ENCODE measurements at regions not wholly inside any gene's neighbourhood (a gene's known extent, or its start where the extent isn't known, plus 50 kb on each side); places are given as distances from the start of the nearest gene placed in this dataset.
A peak's percentile ranks its signal among the peaks of the same experiment; 100 is the strongest.

DNA sequence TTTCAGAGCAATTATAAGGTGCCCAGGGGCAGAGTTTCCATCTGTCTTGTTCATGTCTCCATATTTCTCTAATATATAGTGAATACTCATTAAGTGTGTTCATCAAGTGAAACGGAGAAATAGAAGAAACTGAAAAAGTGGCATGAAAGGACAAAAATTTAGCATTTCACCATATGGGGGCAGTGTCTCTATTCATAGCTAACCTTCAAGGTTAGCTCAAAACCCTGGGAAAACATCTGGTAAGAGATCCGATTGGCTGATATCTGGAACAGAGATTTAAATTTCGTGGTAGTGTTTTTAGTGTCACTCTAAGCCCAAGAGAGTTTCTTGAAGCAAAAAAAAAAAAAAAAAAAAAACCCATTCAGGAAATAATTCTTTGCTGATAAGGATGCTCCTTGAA, 367.5 kb downstream of the DAD1 start:
- ChIA-PET CTCF (interaction anchor here (0.6 to 3.3 kb wide), 43 partner anchors 9 to 392 kb away, joined by 3 to 25 read pairs (median 4); no protein-coding TSS in a partner anchor), POLR2A (no interaction called here), SMC1A (ENCODE audit: uncharacterized antibody, unreplicated experiment) (interaction anchor here (0.6 to 1.8 kb wide), 11 partner anchors 13 to 197 kb away, joined by 3 to 6 read pairs (median 4); no protein-coding TSS in a partner anchor), RAD21 (ENCODE audit: unreplicated experiment) (interaction anchor here (0.6 to 1.8 kb wide), 15 partner anchors 20 to 359 kb away, joined by 3 to 10 read pairs (median 3); no protein-coding TSS in a partner anchor)
- Histone ChIP-seq H2AFZ (ENCODE audit: control insufficient read depth, low read depth, low read length) (no peak overlapping the region), H3K4me3 (no peak overlapping the region), H3K9ac (ENCODE audit: control insufficient read depth, insufficient read depth, low read length) (no peak overlapping the region), H4K20me1 (ENCODE audit: control insufficient read depth, insufficient read depth) (no peaks in the 10 kb centered on the region), H3K4me1 (ENCODE audit: control insufficient read depth, insufficient read depth, low read length) (no peaks in the 10 kb centered on the region), H3K9me3 (replicated peaks; ENCODE audit: control insufficient read depth, insufficient read depth, low read length) (no peaks in the 10 kb centered on the region), H3K4me2 (ENCODE audit: control insufficient read depth, insufficient read depth) (no peak overlapping the region), H3K36me3 (ENCODE audit: control insufficient read depth in 2 of 2, insufficient read depth in 2 of 2, low read length in 1 of 2) (no peaks in the 10 kb centered on the region), H3K27me3 (replicated peaks in 1 of 2; ENCODE audit: control insufficient read depth in 2 of 2, insufficient read depth in 2 of 2, low read length in 1 of 2) (no peaks in the 10 kb centered on the region; a peak in 2 of 4 replicates), H3K79me2 (ENCODE audit: control insufficient read depth, insufficient read depth, low read length) (no peaks in the 10 kb centered on the region), H3K27ac (ENCODE audit: control insufficient read depth, insufficient read depth) (no peak overlapping the region)
- intact Hi-C loops (cut with micrococcal nuclease; ENCODE audit: unreplicated experiment): loop anchor here (10.0 kb wide), 1 partner anchor 253 kb away; no protein-coding TSS in a partner anchor
- ATAC-seq (peak; percentile 58), DNase-seq (ENCODE audit: low read depth, low spot score) (no peak), FAIRE-seq (no peak)
- no TSS peak for BruUV-seq (replicated peaks)
- WGBS (ENCODE audit: insufficient coverage, insufficient replicate concordance, low lambda C conversion rate, missing lambda C conversion rate): 0% methylated on average over 3 of the region's 3 CpGs
- TF ChIP-seq, protein P1, sequence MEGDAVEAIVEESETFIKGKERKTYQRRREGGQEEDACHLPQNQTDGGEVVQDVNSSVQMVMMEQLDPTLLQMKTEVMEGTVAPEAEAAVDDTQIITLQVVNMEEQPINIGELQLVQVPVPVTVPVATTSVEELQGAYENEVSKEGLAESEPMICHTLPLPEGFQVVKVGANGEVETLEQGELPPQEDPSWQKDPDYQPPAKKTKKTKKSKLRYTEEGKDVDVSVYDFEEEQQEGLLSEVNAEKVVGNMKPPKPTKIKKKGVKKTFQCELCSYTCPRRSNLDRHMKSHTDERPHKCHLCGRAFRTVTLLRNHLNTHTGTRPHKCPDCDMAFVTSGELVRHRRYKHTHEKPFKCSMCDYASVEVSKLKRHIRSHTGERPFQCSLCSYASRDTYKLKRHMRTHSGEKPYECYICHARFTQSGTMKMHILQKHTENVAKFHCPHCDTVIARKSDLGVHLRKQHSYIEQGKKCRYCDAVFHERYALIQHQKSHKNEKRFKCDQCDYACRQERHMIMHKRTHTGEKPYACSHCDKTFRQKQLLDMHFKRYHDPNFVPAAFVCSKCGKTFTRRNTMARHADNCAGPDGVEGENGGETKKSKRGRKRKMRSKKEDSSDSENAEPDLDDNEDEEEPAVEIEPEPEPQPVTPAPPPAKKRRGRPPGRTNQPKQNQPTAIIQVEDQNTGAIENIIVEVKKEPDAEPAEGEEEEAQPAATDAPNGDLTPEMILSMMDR (IDR thresholded peaks at IDR 0.05 in 2 of 3, conservative IDR thresholded peaks at IDR 0.05 in 1 of 3; ENCODE audit: control insufficient read depth in 2 of 3, extremely low read depth in 1 of 3, insufficient read depth in 1 of 3, low read depth in 3 of 3, low read length in 3 of 3): peak; percentile 31 to 49 (median 43); a peak in 4 of 6 replicates
- TF ChIP-seq NR2C1 (IDR thresholded peaks at IDR 0.05): no peak
- TF ChIP-seq RAD21 (IDR thresholded peaks at IDR 0.05; ENCODE audit: insufficient read depth, low read depth, low read length): peak; percentile 25; the same call in 1 of the 2 replicates
- TF ChIP-seq, protein P2, sequence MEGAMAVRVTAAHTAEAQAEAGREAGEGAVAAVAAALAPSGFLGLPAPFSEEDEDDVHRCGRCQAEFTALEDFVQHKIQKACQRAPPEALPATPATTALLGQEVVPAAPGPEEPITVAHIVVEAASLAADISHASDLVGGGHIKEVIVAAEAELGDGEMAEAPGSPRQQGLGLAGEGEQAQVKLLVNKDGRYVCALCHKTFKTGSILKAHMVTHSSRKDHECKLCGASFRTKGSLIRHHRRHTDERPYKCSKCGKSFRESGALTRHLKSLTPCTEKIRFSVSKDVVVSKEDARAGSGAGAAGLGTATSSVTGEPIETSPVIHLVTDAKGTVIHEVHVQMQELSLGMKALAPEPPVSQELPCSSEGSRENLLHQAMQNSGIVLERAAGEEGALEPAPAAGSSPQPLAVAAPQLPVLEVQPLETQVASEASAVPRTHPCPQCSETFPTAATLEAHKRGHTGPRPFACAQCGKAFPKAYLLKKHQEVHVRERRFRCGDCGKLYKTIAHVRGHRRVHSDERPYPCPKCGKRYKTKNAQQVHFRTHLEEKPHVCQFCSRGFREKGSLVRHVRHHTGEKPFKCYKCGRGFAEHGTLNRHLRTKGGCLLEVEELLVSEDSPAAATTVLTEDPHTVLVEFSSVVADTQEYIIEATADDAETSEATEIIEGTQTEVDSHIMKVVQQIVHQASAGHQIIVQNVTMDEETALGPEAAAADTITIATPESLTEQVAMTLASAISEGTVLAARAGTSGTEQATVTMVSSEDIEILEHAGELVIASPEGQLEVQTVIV (IDR thresholded peaks at IDR 0.05; ENCODE audit: borderline replicate concordance, partially characterized antibody): no peak
- in situ Hi-C loops (cut with MboI): no loop called here
